Neuronal stem cell (in vitro differentiated cells): ENCODE measurements at regions not wholly inside any gene's neighbourhood (a gene's known extent, or its start where the extent isn't known, plus 50 kb on each side); places are given as distances from the start of the nearest gene placed in this dataset.

Experiments used
- DNase-seq: peaks from one replicate; pipeline ENCODE4 v3.0.0-alpha.2; 2013; ENCODE audit warnings: low spot score
- H2AFZ ChIP-seq: one replicate; pipeline ENCODE4 v1.6.1; 2013; ENCODE audit warnings: mild to moderate bottlenecking, low read length, inconsistent platforms
- H2AK5ac ChIP-seq: 2 replicates; pipeline ENCODE4 v1.6.1; 2013; ENCODE audit warnings: low read depth, mild to moderate bottlenecking, inconsistent platforms, low read length, moderate library complexity, mixed read lengths
- H2BK120ac ChIP-seq: 2 replicates; pipeline ENCODE4 v1.6.1; 2013; ENCODE audit warnings: low read depth, mild to moderate bottlenecking, inconsistent platforms, low read length, moderate library complexity, mixed read lengths
- H2BK12ac ChIP-seq: one replicate; pipeline ENCODE4 v1.6.1; 2013; ENCODE audit warnings: low read length, inconsistent platforms
- H2BK15ac ChIP-seq: 2 replicates; pipeline ENCODE4 v1.6.1; 2013; ENCODE audit warnings: mild to moderate bottlenecking, low read length, inconsistent platforms, mixed read lengths
- H2BK5ac ChIP-seq: one replicate; pipeline ENCODE4 v1.6.1; 2013; ENCODE audit warnings: inconsistent platforms, mild to moderate bottlenecking, low read length, moderate library complexity
- H3K14ac ChIP-seq: one replicate; pipeline ENCODE4 v1.6.1; 2013; ENCODE audit warnings: low read length, inconsistent platforms
- H3K18ac ChIP-seq: 2 replicates; pipeline ENCODE4 v1.6.1; 2013; ENCODE audit warnings: low read length, inconsistent platforms
- H3K23ac ChIP-seq: 2 replicates; pipeline ENCODE4 v1.6.1; 2013; ENCODE audit warnings: low read depth, mild to moderate bottlenecking, mixed read lengths, low read length, inconsistent platforms; ENCODE audit not compliant: poor library complexity
- H3K27ac ChIP-seq: replicated peaks from 3 replicates; pipeline ENCODE4 v1.5.1; 2013; ENCODE audit warnings: low read length, inconsistent platforms
- H3K27me3 ChIP-seq, 3 experiments: 2 replicates each; pipeline ENCODE4 v1.6.1; 2013; ENCODE audit warnings: low read length in 3 of 3, mild to moderate bottlenecking in 2 of 3, inconsistent platforms in 1 of 3, low read depth in 1 of 3, mixed read lengths in 1 of 3, moderate library complexity in 1 of 3; ENCODE audit not compliant: control insufficient read depth in 3 of 3, insufficient read depth in 3 of 3
- H3K36me3 ChIP-seq, 2 donors: replicated peaks in 1 of 2; 2 replicates each; pipeline ENCODE4 v1.6.1; 2013; ENCODE audit warnings: low read length in 2 of 2; ENCODE audit not compliant: control insufficient read depth in 2 of 2, insufficient read depth in 2 of 2
- H3K4ac ChIP-seq: 2 replicates; pipeline ENCODE4 v1.6.1; 2013; ENCODE audit warnings: inconsistent platforms, mild to moderate bottlenecking, low read length, moderate library complexity
- H3K4me1 ChIP-seq, 2 donors: 1 replicate in 1 of 2; 2 replicates in 1 of 2; pipeline ENCODE4 v1.6.1; 2013; ENCODE audit warnings: low read length in 2 of 2, low read depth in 1 of 2; ENCODE audit not compliant: control insufficient read depth in 2 of 2, insufficient read depth in 1 of 2
- H3K4me2 ChIP-seq: one replicate; pipeline ENCODE4 v1.6.1; 2013; ENCODE audit warnings: mild to moderate bottlenecking, low read length, inconsistent platforms; ENCODE audit not compliant: insufficient read depth, poor library complexity, severe bottlenecking
- H3K4me3 ChIP-seq, 2 donors: 2 replicates each; pipeline ENCODE4 v1.5.1; 2013; ENCODE audit warnings: low read length in 2 of 2, mild to moderate bottlenecking in 2 of 2, inconsistent platforms in 1 of 2, moderate library complexity in 1 of 2
- H3K79me1 ChIP-seq: one replicate; pipeline ENCODE4 v1.6.1; 2013; ENCODE audit warnings: low read depth, mild to moderate bottlenecking, inconsistent platforms, low read length, moderate library complexity
- H3K9ac ChIP-seq: one replicate; pipeline ENCODE4 v1.6.1; 2013; ENCODE audit warnings: mild to moderate bottlenecking, low read depth, low read length, inconsistent platforms; ENCODE audit not compliant: poor library complexity
- H3K9me3 ChIP-seq, 2 donors: replicated peaks in 1 of 2; 2 replicates each; pipeline versions ENCODE3 to v1.6.1; 2013; ENCODE audit warnings: low read length in 2 of 2, mild to moderate bottlenecking in 2 of 2, inconsistent platforms in 1 of 2, low read depth in 1 of 2, mixed read lengths in 1 of 2, moderate library complexity in 1 of 2; ENCODE audit not compliant: control insufficient read depth in 2 of 2, insufficient read depth in 1 of 2
- H4K8ac ChIP-seq: one replicate; pipeline ENCODE4 v1.6.1; 2013; ENCODE audit warnings: low read depth, mild to moderate bottlenecking, inconsistent platforms, low read length, moderate library complexity
- H4K91ac ChIP-seq: one replicate; pipeline ENCODE4 v1.6.1; 2013; ENCODE audit warnings: low read length, low read depth, mild to moderate bottlenecking, inconsistent platforms; ENCODE audit not compliant: poor library complexity
- WGBS, 2 donors: extraction: QIAGEN DNeasy Blood & Tissue Kit; methylation state at CpG; one replicate each; pipeline ENCODE4 v1.1.7; 2013; ENCODE audit warnings: missing lambda C conversion rate in 2 of 2, mixed read lengths in 1 of 2; ENCODE audit not compliant: insufficient read length in 2 of 2, insufficient replicate concordance in 1 of 2; ENCODE audit errors: extremely low coverage in 2 of 2; 5-methylcytosine and 5-hydroxymethylcytosine counted together

- no peak overlapping the region for H2AFZ ChIP-seq
- no CpG with 5 or more reads among the region's 12 CpGs for WGBS, 2 donors
- H2BK15ac ChIP-seq, result no peak overlapping the region
- no peak overlapping the region for H2BK5ac ChIP-seq
- no peaks in the 10 kb centered on the region for H3K79me1 ChIP-seq
- no peak overlapping the region for H2BK120ac ChIP-seq
- H3K14ac ChIP-seq, result no peak overlapping the region
- H3K36me3 ChIP-seq, result no peaks in the 10 kb centered on the region
- peaks cover 0 to 3% of the 10 kb centered on the region in 2 donors for H3K9me3 ChIP-seq
- no peak overlapping the region for H3K4me2 ChIP-seq
- H3K4me1 ChIP-seq, result peaks cover 0 to 18% of the 10 kb centered on the region in 2 donors
- H3K4me3 ChIP-seq, result no peak overlapping the region
- H3K9ac ChIP-seq, result no peak overlapping the region
- no peak overlapping the region for H2BK12ac ChIP-seq
- no peak overlapping the region for H4K8ac ChIP-seq
- no peak overlapping the region for H3K23ac ChIP-seq
- no peak overlapping the region for H3K4ac ChIP-seq
- no peak overlapping the region for H3K27ac ChIP-seq
- no peak overlapping the region for H3K18ac ChIP-seq
- no peak overlapping the region for H4K91ac ChIP-seq
- no peak overlapping the region for H2AK5ac ChIP-seq
- DNase-seq, result no peak
- no peaks in the 10 kb centered on the region for H3K27me3 ChIP-seq
Measured at GRCh38 chr10:47082055-47082784, 171.0 kb downstream of the PTPN20 start.

- H3K9ac ChIP-seq, result no peak overlapping the region
- no peak overlapping the region for H2BK5ac ChIP-seq
- H4K8ac ChIP-seq, result no peak overlapping the region
- H3K4me3 ChIP-seq, result no peak overlapping the region
- no peak overlapping the region for H2BK15ac ChIP-seq
- H3K14ac ChIP-seq, result no peak overlapping the region
- no peaks in the 10 kb centered on the region for H3K36me3 ChIP-seq
- H3K4me2 ChIP-seq, result no peak overlapping the region
- H3K27me3 ChIP-seq, result peaks cover 0 to 4% (median 0%) of the 10 kb centered on the region in 3 experiments
- H2AFZ ChIP-seq, result no peak overlapping the region
- H3K4me1 ChIP-seq, result peaks cover 3 to 22% of the 10 kb centered on the region in 2 donors
- H3K27ac ChIP-seq, result no peak overlapping the region
- no peaks in the 10 kb centered on the region for H3K79me1 ChIP-seq
- no peak overlapping the region for H2AK5ac ChIP-seq
- DNase-seq, result no peak
- no peak overlapping the region for H3K23ac ChIP-seq
- no peak overlapping the region for H3K18ac ChIP-seq
- H4K91ac ChIP-seq, result no peak overlapping the region
- no peak overlapping the region for H3K4ac ChIP-seq
- H3K9me3 ChIP-seq, result peaks cover 0 to 9% of the 10 kb centered on the region in 2 donors
- no peak overlapping the region for H2BK12ac ChIP-seq
- no peak overlapping the region for H2BK120ac ChIP-seq
Measured at GRCh38 chr10:47087667-47088066, 176.4 kb downstream of the PTPN20 start.

GRCh38 chr10:47088656-47089354 is 177.6 kb downstream of the PTPN20 start:
- H3K4me3 ChIP-seq, result no peak overlapping the region
- no peaks in the 10 kb centered on the region for H3K36me3 ChIP-seq
- peaks cover 0 to 9% of the 10 kb centered on the region in 2 donors for H3K9me3 ChIP-seq
- H2BK120ac ChIP-seq, result no peak overlapping the region
- no peak overlapping the region for H2AK5ac ChIP-seq
- no peak overlapping the region for H4K8ac ChIP-seq
- no peaks in the 10 kb centered on the region for H3K79me1 ChIP-seq
- peaks cover 0 to 4% (median 0%) of the 10 kb centered on the region in 3 experiments for H3K27me3 ChIP-seq
- H2BK12ac ChIP-seq, result no peak overlapping the region
- H3K18ac ChIP-seq, result no peak overlapping the region
- H2BK15ac ChIP-seq, result no peak overlapping the region
- no peak overlapping the region for H3K14ac ChIP-seq
- H4K91ac ChIP-seq, result no peak overlapping the region
- no peak overlapping the region for H2AFZ ChIP-seq
- H3K4me2 ChIP-seq, result no peak overlapping the region
- H2BK5ac ChIP-seq, result no peak overlapping the region
- DNase-seq, result no peak
- no peak overlapping the region for H3K9ac ChIP-seq
- no peak overlapping the region for H3K4ac ChIP-seq
- H3K27ac ChIP-seq, result no peak overlapping the region
- H3K4me1 ChIP-seq, result peaks cover 4 to 25% of the 10 kb centered on the region in 2 donors
- no peak overlapping the region for H3K23ac ChIP-seq
- no CpG with 5 or more reads among the region's 10 CpGs for WGBS, 2 donors

DNA sequence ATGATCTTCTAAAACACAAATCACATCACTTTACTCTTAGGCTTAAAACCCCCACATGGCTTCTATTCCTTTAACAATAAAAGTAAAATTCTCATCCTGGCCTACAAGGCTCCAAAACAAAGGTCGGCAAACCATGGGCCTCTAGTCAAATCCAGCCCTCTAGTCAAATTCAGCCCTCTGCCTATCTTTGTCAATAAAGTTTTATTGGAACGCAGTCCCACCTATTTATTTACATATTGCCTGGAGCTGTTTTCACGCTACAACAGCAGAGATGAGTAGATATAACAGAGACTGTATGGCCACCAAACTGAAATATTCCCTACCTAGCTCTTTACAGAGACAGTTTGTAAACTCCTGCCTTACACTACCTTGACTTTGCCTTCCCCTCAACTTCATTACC is 178.8 kb downstream of the PTPN20 start:
- no peaks in the 10 kb centered on the region for H3K79me1 ChIP-seq
- no peak overlapping the region for H2BK15ac ChIP-seq
- no peak overlapping the region for H4K91ac ChIP-seq
- H3K9ac ChIP-seq, result no peak overlapping the region
- no peak overlapping the region for H2BK12ac ChIP-seq
- peaks cover 0 to 4% (median 0%) of the 10 kb centered on the region in 3 experiments for H3K27me3 ChIP-seq
- no CpG with 5 or more reads among the region's 3 CpGs for WGBS, 2 donors
- no peak overlapping the region for H3K27ac ChIP-seq
- no peak overlapping the region for H3K18ac ChIP-seq
- H3K4me3 ChIP-seq, result no peak overlapping the region
- H3K14ac ChIP-seq, result no peak overlapping the region
- no peak overlapping the region for H3K4me2 ChIP-seq
- H3K4ac ChIP-seq, result no peak overlapping the region
- H2BK5ac ChIP-seq, result no peak overlapping the region
- peaks cover 4 to 25% of the 10 kb centered on the region in 2 donors for H3K4me1 ChIP-seq
- no peak overlapping the region for H3K23ac ChIP-seq
- H2BK120ac ChIP-seq, result no peak overlapping the region
- no peak overlapping the region for H2AFZ ChIP-seq
- peaks cover 0 to 9% of the 10 kb centered on the region in 2 donors for H3K9me3 ChIP-seq
- no peak for DNase-seq
- H4K8ac ChIP-seq, result no peak overlapping the region
- no peak overlapping the region for H2AK5ac ChIP-seq
- H3K36me3 ChIP-seq, result no peaks in the 10 kb centered on the region
